ENCODE measurements at regions not wholly inside any gene's neighbourhood (a gene's known extent, or its start where the extent isn't known, plus 50 kb on each side); places are given as distances from the start of the nearest gene placed in this dataset.

DNA sequence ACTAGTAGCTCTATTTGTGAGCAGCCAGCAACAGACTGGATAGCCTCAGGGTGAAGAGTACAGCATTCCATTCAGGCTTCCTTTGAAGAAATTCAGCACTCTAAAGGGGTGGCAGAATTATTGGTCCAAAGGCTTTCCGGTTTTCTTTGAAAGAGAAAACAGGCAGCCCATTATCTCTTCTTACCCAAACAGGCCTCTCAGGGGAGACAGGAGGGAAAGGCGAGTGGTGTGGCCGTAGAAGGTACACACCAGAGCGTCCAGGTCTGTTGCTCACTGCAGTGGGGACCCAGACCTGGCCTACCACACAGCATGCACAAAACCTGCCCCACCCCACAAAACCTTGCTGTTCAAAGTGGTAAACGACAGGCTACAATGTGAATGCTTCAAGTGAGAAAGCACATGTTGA is 83.3 kb downstream of the ZNF608 start (continued):
- TF ChIP-seq, protein P1, sequence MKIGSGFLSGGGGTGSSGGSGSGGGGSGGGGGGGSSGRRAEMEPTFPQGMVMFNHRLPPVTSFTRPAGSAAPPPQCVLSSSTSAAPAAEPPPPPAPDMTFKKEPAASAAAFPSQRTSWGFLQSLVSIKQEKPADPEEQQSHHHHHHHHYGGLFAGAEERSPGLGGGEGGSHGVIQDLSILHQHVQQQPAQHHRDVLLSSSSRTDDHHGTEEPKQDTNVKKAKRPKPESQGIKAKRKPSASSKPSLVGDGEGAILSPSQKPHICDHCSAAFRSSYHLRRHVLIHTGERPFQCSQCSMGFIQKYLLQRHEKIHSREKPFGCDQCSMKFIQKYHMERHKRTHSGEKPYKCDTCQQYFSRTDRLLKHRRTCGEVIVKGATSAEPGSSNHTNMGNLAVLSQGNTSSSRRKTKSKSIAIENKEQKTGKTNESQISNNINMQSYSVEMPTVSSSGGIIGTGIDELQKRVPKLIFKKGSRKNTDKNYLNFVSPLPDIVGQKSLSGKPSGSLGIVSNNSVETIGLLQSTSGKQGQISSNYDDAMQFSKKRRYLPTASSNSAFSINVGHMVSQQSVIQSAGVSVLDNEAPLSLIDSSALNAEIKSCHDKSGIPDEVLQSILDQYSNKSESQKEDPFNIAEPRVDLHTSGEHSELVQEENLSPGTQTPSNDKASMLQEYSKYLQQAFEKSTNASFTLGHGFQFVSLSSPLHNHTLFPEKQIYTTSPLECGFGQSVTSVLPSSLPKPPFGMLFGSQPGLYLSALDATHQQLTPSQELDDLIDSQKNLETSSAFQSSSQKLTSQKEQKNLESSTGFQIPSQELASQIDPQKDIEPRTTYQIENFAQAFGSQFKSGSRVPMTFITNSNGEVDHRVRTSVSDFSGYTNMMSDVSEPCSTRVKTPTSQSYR (CRISPR knock-in tag; IDR thresholded peaks at IDR 0.05; ENCODE audit: borderline replicate concordance): no peak; the same call in 1 of the 2 replicates
- TF ChIP-seq SAP130 (CRISPR knock-in tag; IDR thresholded peaks at IDR 0.05; ENCODE audit: low read depth): no peak; the same call in 1 of the 2 replicates
- peak; percentile 77; the same call in 1 of the 2 replicates for TF ChIP-seq ERF (CRISPR knock-in tag; IDR thresholded peaks at IDR 0.05)
- TF ChIP-seq MED1 (CRISPR knock-in tag; IDR thresholded peaks at IDR 0.05): peak; percentile 74
- TF ChIP-seq TAF15 (IDR thresholded peaks at IDR 0.05; ENCODE audit: low read depth, low read length, poor library complexity, severe bottlenecking): no peak
- peak; percentile 84 for TF ChIP-seq TEAD3 (CRISPR knock-in tag; optimal IDR thresholded peaks at IDR 0.05; ENCODE audit: borderline replicate concordance)
- no peak for TF ChIP-seq NFE2 (CRISPR knock-in tag; IDR thresholded peaks at IDR 0.05)
- TF ChIP-seq JUN (CRISPR knock-in tag; IDR thresholded peaks at IDR 0.05): no peak
- TF ChIP-seq ZFX (CRISPR knock-in tag; IDR thresholded peaks at IDR 0.05; ENCODE audit: low read depth): peak; percentile 51; the same call in 1 of the 2 replicates
- no peak for TF ChIP-seq LCORL (IDR thresholded peaks at IDR 0.05)
- TF ChIP-seq LCORL (CRISPR knock-in tag; IDR thresholded peaks at IDR 0.05): peak; percentile 78
- no peak for TF ChIP-seq ZNF24 (IDR thresholded peaks at IDR 0.05)
- TF ChIP-seq, protein P2, sequence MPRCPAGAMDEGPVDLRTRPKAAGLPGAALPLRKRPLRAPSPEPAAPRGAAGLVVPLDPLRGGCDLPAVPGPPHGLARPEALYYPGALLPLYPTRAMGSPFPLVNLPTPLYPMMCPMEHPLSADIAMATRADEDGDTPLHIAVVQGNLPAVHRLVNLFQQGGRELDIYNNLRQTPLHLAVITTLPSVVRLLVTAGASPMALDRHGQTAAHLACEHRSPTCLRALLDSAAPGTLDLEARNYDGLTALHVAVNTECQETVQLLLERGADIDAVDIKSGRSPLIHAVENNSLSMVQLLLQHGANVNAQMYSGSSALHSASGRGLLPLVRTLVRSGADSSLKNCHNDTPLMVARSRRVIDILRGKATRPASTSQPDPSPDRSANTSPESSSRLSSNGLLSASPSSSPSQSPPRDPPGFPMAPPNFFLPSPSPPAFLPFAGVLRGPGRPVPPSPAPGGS (CRISPR knock-in tag; IDR thresholded peaks at IDR 0.05): no peak
- TF ChIP-seq, protein P3, sequence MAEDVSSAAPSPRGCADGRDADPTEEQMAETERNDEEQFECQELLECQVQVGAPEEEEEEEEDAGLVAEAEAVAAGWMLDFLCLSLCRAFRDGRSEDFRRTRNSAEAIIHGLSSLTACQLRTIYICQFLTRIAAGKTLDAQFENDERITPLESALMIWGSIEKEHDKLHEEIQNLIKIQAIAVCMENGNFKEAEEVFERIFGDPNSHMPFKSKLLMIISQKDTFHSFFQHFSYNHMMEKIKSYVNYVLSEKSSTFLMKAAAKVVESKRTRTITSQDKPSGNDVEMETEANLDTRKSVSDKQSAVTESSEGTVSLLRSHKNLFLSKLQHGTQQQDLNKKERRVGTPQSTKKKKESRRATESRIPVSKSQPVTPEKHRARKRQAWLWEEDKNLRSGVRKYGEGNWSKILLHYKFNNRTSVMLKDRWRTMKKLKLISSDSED (CRISPR knock-in tag; IDR thresholded peaks at IDR 0.05): no peak
- TF ChIP-seq, protein P4, sequence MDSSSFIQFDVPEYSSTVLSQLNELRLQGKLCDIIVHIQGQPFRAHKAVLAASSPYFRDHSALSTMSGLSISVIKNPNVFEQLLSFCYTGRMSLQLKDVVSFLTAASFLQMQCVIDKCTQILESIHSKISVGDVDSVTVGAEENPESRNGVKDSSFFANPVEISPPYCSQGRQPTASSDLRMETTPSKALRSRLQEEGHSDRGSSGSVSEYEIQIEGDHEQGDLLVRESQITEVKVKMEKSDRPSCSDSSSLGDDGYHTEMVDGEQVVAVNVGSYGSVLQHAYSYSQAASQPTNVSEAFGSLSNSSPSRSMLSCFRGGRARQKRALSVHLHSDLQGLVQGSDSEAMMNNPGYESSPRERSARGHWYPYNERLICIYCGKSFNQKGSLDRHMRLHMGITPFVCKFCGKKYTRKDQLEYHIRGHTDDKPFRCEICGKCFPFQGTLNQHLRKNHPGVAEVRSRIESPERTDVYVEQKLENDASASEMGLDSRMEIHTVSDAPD (CRISPR knock-in tag; IDR thresholded peaks at IDR 0.05): no peak
- TF ChIP-seq, protein P5, sequence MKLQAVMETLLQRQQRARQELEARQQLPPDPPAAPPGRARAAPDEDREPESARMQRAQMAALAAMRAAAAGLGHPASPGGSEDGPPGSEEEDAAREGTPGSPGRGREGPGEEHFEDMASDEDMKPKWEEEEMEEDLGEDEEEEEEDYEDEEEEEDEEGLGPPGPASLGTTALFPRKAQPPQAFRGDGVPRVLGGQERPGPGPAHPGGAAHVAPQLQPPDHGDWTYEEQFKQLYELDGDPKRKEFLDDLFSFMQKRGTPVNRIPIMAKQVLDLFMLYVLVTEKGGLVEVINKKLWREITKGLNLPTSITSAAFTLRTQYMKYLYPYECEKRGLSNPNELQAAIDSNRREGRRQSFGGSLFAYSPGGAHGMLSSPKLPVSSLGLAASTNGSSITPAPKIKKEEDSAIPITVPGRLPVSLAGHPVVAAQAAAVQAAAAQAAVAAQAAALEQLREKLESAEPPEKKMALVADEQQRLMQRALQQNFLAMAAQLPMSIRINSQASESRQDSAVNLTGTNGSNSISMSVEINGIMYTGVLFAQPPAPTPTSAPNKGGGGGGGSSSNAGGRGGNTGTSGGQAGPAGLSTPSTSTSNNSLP (IDR thresholded peaks at IDR 0.05; ENCODE audit: low read depth, low read length): no peak
- no peak for TF ChIP-seq ATM (IDR thresholded peaks at IDR 0.05; ENCODE audit: borderline replicate concordance)
- no peak for TF ChIP-seq IRX3 (CRISPR knock-in tag; IDR thresholded peaks at IDR 0.05; ENCODE audit: borderline replicate concordance, low read depth)
- TF ChIP-seq, protein P6, sequence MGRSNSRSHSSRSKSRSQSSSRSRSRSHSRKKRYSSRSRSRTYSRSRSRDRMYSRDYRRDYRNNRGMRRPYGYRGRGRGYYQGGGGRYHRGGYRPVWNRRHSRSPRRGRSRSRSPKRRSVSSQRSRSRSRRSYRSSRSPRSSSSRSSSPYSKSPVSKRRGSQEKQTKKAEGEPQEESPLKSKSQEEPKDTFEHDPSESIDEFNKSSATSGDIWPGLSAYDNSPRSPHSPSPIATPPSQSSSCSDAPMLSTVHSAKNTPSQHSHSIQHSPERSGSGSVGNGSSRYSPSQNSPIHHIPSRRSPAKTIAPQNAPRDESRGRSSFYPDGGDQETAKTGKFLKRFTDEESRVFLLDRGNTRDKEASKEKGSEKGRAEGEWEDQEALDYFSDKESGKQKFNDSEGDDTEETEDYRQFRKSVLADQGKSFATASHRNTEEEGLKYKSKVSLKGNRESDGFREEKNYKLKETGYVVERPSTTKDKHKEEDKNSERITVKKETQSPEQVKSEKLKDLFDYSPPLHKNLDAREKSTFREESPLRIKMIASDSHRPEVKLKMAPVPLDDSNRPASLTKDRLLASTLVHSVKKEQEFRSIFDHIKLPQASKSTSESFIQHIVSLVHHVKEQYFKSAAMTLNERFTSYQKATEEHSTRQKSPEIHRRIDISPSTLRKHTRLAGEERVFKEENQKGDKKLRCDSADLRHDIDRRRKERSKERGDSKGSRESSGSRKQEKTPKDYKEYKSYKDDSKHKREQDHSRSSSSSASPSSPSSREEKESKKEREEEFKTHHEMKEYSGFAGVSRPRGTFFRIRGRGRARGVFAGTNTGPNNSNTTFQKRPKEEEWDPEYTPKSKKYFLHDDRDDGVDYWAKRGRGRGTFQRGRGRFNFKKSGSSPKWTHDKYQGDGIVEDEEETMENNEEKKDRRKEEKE (IDR thresholded peaks at IDR 0.05): no peak
- no peak for TF ChIP-seq XBP1 (CRISPR knock-in tag; IDR thresholded peaks at IDR 0.05)
- TF ChIP-seq JDP2 (CRISPR knock-in tag; IDR thresholded peaks at IDR 0.05; ENCODE audit: borderline replicate concordance): no peak
